ENCODE measurements at regions not wholly inside any gene's neighbourhood (a gene's known extent, or its start where the extent isn't known, plus 50 kb on each side); places are given as distances from the start of the nearest gene placed in this dataset.

GRCh38 chr5:172562443-172562842 is 78.6 kb upstream of the NEURL1B start:
- TF ChIP-seq, protein P1, sequence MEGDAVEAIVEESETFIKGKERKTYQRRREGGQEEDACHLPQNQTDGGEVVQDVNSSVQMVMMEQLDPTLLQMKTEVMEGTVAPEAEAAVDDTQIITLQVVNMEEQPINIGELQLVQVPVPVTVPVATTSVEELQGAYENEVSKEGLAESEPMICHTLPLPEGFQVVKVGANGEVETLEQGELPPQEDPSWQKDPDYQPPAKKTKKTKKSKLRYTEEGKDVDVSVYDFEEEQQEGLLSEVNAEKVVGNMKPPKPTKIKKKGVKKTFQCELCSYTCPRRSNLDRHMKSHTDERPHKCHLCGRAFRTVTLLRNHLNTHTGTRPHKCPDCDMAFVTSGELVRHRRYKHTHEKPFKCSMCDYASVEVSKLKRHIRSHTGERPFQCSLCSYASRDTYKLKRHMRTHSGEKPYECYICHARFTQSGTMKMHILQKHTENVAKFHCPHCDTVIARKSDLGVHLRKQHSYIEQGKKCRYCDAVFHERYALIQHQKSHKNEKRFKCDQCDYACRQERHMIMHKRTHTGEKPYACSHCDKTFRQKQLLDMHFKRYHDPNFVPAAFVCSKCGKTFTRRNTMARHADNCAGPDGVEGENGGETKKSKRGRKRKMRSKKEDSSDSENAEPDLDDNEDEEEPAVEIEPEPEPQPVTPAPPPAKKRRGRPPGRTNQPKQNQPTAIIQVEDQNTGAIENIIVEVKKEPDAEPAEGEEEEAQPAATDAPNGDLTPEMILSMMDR (IDR thresholded peaks at IDR 0.05; ENCODE audit: poor library complexity): no peak
- TF ChIP-seq EZH2 (IDR thresholded peaks at IDR 0.05; ENCODE audit: borderline replicate concordance): no peak
